HEK293T (cell line): ENCODE measurements at regions not wholly inside any gene's neighbourhood (a gene's known extent, or its start where the extent isn't known, plus 50 kb on each side); places are given as distances from the start of the nearest gene placed in this dataset.
A peak's percentile ranks its signal among the peaks of the same experiment; 100 is the strongest.

Experiments
- CTCF ChIA-PET: fragments of 350-600 bp; formaldehyde crosslinking; extraction: SDS; loops from one replicate; lab custom pipeline; 2021; ENCODE audit warnings: antibody characterized with exemption, inconsistent platforms; lab: Yijun Ruan, JAX
- POLR2A ChIA-PET: fragments of 350-600 bp; formaldehyde crosslinking; extraction: SDS; loops from one replicate; lab custom pipeline; 2020; ENCODE audit warnings: antibody characterized with exemption, inconsistent platforms; lab: Yijun Ruan, JAX
- DNase-seq: peaks from one replicate; pipeline ENCODE4 v3.0.0; 2012; ENCODE audit warnings: mixed read lengths; ENCODE audit errors: extremely low spot score
- ARNT ChIP-seq: fragments of 450-650 bp; IDR thresholded peaks from 2 replicates; pipeline ENCODE4 v1.6.1; 2017; ENCODE audit warnings: mild to moderate bottlenecking
- BHLHE40 ChIP-seq: fragments of 450-650 bp; IDR thresholded peaks from 2 replicates; pipeline ENCODE4 v1.6.1; 2016; ENCODE audit warnings: mild to moderate bottlenecking, moderate library complexity, borderline replicate concordance
- CTBP1 ChIP-seq: fragments of 450-650 bp; IDR thresholded peaks from 2 replicates; pipeline ENCODE4 v1.6.1; 2016; ENCODE audit warnings: borderline replicate concordance
- ELF4 ChIP-seq: fragments of 450-650 bp; IDR thresholded peaks from 2 replicates; pipeline ENCODE4 v1.6.1; 2017; ENCODE audit warnings: antibody characterized with exemption
- FOXA1 ChIP-seq: fragments of 450-650 bp; IDR thresholded peaks from 2 replicates; pipeline ENCODE4 v1.6.1; 2016; ENCODE audit warnings: mild to moderate bottlenecking
- FOXK2 ChIP-seq: fragments of 450-650 bp; IDR thresholded peaks from 2 replicates; pipeline ENCODE4 v1.6.1; 2016; ENCODE audit warnings: mild to moderate bottlenecking
- FOXM1 ChIP-seq: fragments of 450-650 bp; IDR thresholded peaks from 2 replicates; pipeline ENCODE4 v1.6.1; 2017; ENCODE audit warnings: mild to moderate bottlenecking, borderline replicate concordance
- HDGF ChIP-seq: fragments of 450-650 bp; IDR thresholded peaks from 2 replicates; pipeline ENCODE4 v1.6.1; 2017; ENCODE audit warnings: antibody characterized with exemption, borderline replicate concordance
- L3MBTL2 ChIP-seq: fragments of 450-650 bp; conservative IDR thresholded peaks from 2 replicates; pipeline ENCODE4 v1.6.1; 2016; ENCODE audit warnings: mild to moderate bottlenecking
- LEF1 ChIP-seq: fragments of 450-650 bp; IDR thresholded peaks from 2 replicates; pipeline ENCODE4 v1.6.1; 2017; ENCODE audit warnings: mild to moderate bottlenecking, borderline replicate concordance
- NFRKB ChIP-seq: fragments of 450-650 bp; IDR thresholded peaks from 2 replicates; pipeline ENCODE4 v1.6.1; 2016; ENCODE audit warnings: mild to moderate bottlenecking, moderate library complexity
- PKNOX1 ChIP-seq: fragments of 450-650 bp; IDR thresholded peaks from 2 replicates; pipeline ENCODE4 v1.6.1; 2016
- SP1 ChIP-seq: fragments of 450-650 bp; IDR thresholded peaks from 2 replicates; pipeline ENCODE4 v1.6.1; 2017
- SUZ12 ChIP-seq: fragments of 450-650 bp; IDR thresholded peaks from 2 replicates; pipeline ENCODE4 v1.6.1; 2016; ENCODE audit warnings: mild to moderate bottlenecking
- TARDBP ChIP-seq: fragments of 450-650 bp; IDR thresholded peaks from 2 replicates; pipeline ENCODE4 v1.6.1; 2016
- ZNF384 ChIP-seq: fragments of 450-650 bp; IDR thresholded peaks from 2 replicates; pipeline ENCODE4 v1.6.1; 2016

GRCh38 chr13:90553159-90553558 is 794.3 kb upstream of the MIR17HG start:
- DNase-seq: no peak
- POLR2A ChIA-PET: no interaction called here
- TF ChIP-seq PKNOX1: no peak
- TF ChIP-seq ELF4: no peak
- no peak for TF ChIP-seq FOXA1
- TF ChIP-seq FOXK2: no peak
- TF ChIP-seq NFRKB: no peak
- no peak for TF ChIP-seq CTBP1
- no peak for TF ChIP-seq L3MBTL2
- TF ChIP-seq SP1: no peak
- no peak for TF ChIP-seq HDGF
- no peak for TF ChIP-seq SUZ12
- TF ChIP-seq ARNT: no peak
- TF ChIP-seq TARDBP: no peak
- TF ChIP-seq LEF1: no peak
- TF ChIP-seq ZNF384: no peak
- no peak for TF ChIP-seq BHLHE40
- TF ChIP-seq FOXM1: no peak
- CTCF ChIA-PET: interaction anchor here (1.6 kb wide), 1 partner anchor 314 kb away, joined by 4 read pairs; no protein-coding TSS in a partner anchor

GRCh38 chr13:90557626-90558025 is 789.9 kb upstream of the MIR17HG start:
- POLR2A ChIA-PET: no interaction called here

GRCh38 chr13:90562443-90562842 is 785.0 kb upstream of the MIR17HG start:
- no peak for TF ChIP-seq ZNF384
- no peak for TF ChIP-seq ELF4
- peak; percentile 44; the same call in 1 of the 2 replicates for TF ChIP-seq PKNOX1
- POLR2A ChIA-PET: no interaction called here
- DNase-seq: no peak
- CTCF ChIA-PET: no interaction called here

More at GRCh38 chr13:90557626-90558025, 789.9 kb upstream of the MIR17HG start:
- DNase-seq: no peak
- CTCF ChIA-PET: no interaction called here
- TF ChIP-seq L3MBTL2 (no peak), SP1 (no peak), FOXM1 (no peak), SUZ12 (no peak), FOXA1 (no peak), TARDBP (no peak), ZNF384 (no peak), ARNT (no peak), FOXK2 (no peak), HDGF (no peak)

- POLR2A ChIA-PET: no interaction called here
- no peak for DNase-seq
- CTCF ChIA-PET: no interaction called here
- TF ChIP-seq SP1: no peak
- no peak for TF ChIP-seq L3MBTL2
- TF ChIP-seq HDGF: no peak
- no peak for TF ChIP-seq CTBP1
- no peak for TF ChIP-seq FOXK2
- TF ChIP-seq ELF4: no peak
- TF ChIP-seq BHLHE40: no peak
- no peak for TF ChIP-seq SUZ12
- no peak for TF ChIP-seq PKNOX1
- TF ChIP-seq NFRKB: no peak
- no peak for TF ChIP-seq TARDBP
- no peak for TF ChIP-seq LEF1
- no peak for TF ChIP-seq ZNF384
- no peak for TF ChIP-seq FOXA1
- TF ChIP-seq ARNT: no peak
- no peak for TF ChIP-seq FOXM1
Measured at GRCh38 chr13:90564096-90564495, 783.4 kb upstream of the MIR17HG start.

- ChIA-PET CTCF (no interaction called here), POLR2A (no interaction called here)
- DNase-seq: no peak
- no peak for TF ChIP-seq LEF1
- no peak for TF ChIP-seq ELF4
- TF ChIP-seq PKNOX1: no peak
- no peak for TF ChIP-seq TARDBP
- no peak for TF ChIP-seq ZNF384
- no peak for TF ChIP-seq FOXA1
- no peak for TF ChIP-seq L3MBTL2
- TF ChIP-seq BHLHE40: no peak
- no peak for TF ChIP-seq SP1
- no peak for TF ChIP-seq NFRKB
- no peak for TF ChIP-seq FOXM1
- TF ChIP-seq HDGF: no peak
- TF ChIP-seq FOXK2: no peak
- TF ChIP-seq SUZ12: no peak
Measured at GRCh38 chr13:90564566-90564965, 782.9 kb upstream of the MIR17HG start.
